Right atrium auricular region (tissue), 2 donors: ENCODE measurements at regions not wholly inside any gene's neighbourhood (a gene's known extent, or its start where the extent isn't known, plus 50 kb on each side); places are given as distances from the start of the nearest gene placed in this dataset.

Experiments used
- DNase-seq: peaks from one replicate; pipeline ENCODE4 v3.0.0-alpha.2; 2019; ENCODE audit warnings: low spot score
- H3K27ac ChIP-seq, 2 donors: fragments of 200-600 bp; sonication (generic); 1 replicate in 1 of 2; 2 replicates in 1 of 2; pipeline ENCODE4 v1.5.1; 2016 to 2019
- H3K27me3 ChIP-seq, 2 donors: fragments of 200-600 bp; sonication (generic); one replicate each; pipeline versions ENCODE4 v1.5.1 to v1.6.0; 2017 to 2019
- H3K36me3 ChIP-seq: fragments of 200-600 bp; sonication (generic); one replicate; pipeline ENCODE4 v1.5.1; 2016
- H3K4me1 ChIP-seq, 2 donors: fragments of 200-600 bp; sonication (generic); one replicate each; pipeline versions ENCODE4 v1.5.1 to v1.6.0; 2017 to 2019
- H3K4me3 ChIP-seq, 2 donors: fragments of 200-600 bp; sonication (generic); 1 replicate in 1 of 2; 2 replicates in 1 of 2; pipeline ENCODE4 v1.5.1; 2017 to 2019; ENCODE audit warnings: mild to moderate bottlenecking in 1 of 2, moderate library complexity in 1 of 2
- H3K9me3 ChIP-seq, 2 donors: fragments of 200-600 bp; sonication (generic); one replicate each; pipeline ENCODE4 v1.5.1; 2019
- TF ChIP-seq, protein P1 (sequence below), 2 donors: fragments of 200-600 bp; sonication (generic); IDR thresholded peaks; one replicate each; pipeline ENCODE4 v1.5.1; 2019; ENCODE audit warnings: antibody characterized with exemption in 2 of 2

DNA sequence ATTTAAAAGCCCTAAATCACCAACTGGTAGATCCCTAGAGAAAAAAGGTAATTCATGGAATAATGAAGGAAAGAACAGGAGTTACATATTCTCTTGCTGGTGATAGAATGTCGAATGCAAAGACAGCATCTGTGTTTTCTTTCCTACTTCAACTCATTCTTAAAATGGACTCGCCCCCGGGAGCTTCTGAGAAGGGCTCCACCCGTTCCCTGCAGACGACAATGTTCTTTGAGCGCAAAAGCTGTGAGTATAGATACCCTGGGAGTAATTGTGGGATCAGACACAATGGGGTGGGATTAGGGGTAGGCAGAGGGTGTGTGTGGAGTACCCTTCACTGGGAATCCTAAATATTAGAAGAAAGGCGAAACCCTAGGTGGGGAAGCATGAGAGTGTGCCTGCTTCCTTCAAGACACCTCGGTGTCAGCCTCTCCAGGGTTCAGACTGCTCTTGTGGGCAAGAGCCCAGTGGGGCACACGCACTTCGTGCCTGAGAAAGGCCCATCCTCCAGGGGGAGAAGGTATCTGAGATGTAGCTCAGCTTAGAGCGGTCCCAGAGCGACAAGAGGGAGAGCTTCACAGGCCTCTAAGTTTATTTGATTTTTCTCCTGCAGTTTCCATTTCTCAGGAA is 123.3 kb upstream of the DPYD start:
- H3K4me3 ChIP-seq: no peak overlapping the region
- peaks cover 20 to 30% of the 10 kb centered on the region in 2 donors for H3K27me3 ChIP-seq
- DNase-seq: no peak
- H3K27ac ChIP-seq: no peak overlapping the region
- peaks cover 0 to 19% of the 10 kb centered on the region in 2 donors for H3K4me1 ChIP-seq
- H3K9me3 ChIP-seq: no peaks in the 10 kb centered on the region
- TF ChIP-seq, protein P1, sequence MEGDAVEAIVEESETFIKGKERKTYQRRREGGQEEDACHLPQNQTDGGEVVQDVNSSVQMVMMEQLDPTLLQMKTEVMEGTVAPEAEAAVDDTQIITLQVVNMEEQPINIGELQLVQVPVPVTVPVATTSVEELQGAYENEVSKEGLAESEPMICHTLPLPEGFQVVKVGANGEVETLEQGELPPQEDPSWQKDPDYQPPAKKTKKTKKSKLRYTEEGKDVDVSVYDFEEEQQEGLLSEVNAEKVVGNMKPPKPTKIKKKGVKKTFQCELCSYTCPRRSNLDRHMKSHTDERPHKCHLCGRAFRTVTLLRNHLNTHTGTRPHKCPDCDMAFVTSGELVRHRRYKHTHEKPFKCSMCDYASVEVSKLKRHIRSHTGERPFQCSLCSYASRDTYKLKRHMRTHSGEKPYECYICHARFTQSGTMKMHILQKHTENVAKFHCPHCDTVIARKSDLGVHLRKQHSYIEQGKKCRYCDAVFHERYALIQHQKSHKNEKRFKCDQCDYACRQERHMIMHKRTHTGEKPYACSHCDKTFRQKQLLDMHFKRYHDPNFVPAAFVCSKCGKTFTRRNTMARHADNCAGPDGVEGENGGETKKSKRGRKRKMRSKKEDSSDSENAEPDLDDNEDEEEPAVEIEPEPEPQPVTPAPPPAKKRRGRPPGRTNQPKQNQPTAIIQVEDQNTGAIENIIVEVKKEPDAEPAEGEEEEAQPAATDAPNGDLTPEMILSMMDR (IDR thresholded peaks at IDR 0.05): no peak
- no peaks in the 10 kb centered on the region for H3K36me3 ChIP-seq

DNA sequence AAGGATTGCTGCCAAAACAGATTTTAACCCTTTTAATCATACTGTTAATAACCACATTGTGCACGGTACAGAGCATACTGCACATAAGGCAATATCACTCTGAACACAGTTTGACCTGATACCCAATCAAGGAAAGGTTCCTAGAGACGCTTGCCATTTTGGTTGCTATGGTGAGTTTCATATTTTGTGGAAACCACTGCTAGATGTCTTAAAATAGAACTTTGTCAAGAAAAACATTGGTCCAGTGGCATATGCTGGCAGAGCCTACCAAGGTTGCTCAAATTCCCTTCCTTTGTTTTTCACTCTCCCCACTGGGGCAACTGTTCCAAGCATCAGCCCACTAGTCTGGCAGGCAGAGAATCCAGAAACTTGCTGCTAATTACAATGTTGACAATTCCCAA is 114.8 kb upstream of the DPYD start:
- H3K27me3 ChIP-seq: no peaks in the 10 kb centered on the region

DNA sequence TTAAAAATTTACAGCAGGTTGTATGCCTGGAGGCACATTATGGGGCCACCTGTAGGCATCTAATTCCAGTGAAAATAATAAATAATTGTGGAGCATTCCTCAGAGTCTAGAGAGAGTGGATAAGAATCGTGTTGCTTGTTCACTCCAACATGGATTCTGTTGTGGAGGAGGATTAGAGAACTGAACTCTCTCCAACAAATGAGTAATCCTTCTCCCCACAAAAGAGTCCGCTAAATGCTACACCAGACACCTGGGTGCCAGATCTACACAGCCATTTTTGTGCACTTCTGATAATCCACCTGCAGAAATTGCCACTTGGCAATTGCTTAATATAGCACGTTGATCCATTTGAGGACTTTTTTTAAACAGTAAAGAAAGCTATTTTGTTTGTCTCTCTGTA is 113.7 kb upstream of the DPYD start:
- no peaks in the 10 kb centered on the region for H3K4me1 ChIP-seq

More for the DNA sequence above, 114.8 kb upstream of the DPYD start:
- H3K36me3 ChIP-seq: no peaks in the 10 kb centered on the region
- TF ChIP-seq, protein P1 (IDR thresholded peaks at IDR 0.05): no peak
- H3K9me3 ChIP-seq: no peaks in the 10 kb centered on the region
- DNase-seq: no peak
- no peaks in the 10 kb centered on the region for H3K4me1 ChIP-seq
- H3K27ac ChIP-seq: no peak overlapping the region
- H3K4me3 ChIP-seq: no peak overlapping the region

DNA sequence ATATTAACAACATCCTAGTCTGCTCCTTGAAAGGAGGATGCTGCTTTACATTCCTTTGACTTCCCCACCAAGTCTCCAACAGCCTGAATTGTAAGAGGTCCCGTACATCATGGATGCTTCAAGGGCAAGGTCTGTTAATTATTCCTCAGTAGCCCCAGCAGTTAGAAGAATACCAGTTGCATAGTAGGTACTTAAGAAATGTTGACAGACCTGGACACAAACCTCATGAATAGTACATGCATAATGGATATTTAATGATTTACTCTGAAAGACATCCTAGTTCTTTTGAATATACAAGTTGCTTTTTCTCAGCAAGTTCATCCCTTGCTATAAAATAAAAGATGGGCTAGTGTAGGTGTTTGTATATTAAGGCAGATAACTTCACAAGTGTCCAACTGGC is 112.1 kb upstream of the DPYD start:
- no peak overlapping the region for H3K27ac ChIP-seq
- no peak for DNase-seq
- TF ChIP-seq, protein P1 (IDR thresholded peaks at IDR 0.05): no peak

More for the DNA sequence above, 113.7 kb upstream of the DPYD start:
- Histone ChIP-seq H3K27me3 (no peaks in the 10 kb centered on the region), H3K9me3 (no peaks in the 10 kb centered on the region), H3K4me3 (no peak overlapping the region), H3K27ac (no peak overlapping the region), H3K36me3 (no peaks in the 10 kb centered on the region)
- no peak for DNase-seq
- TF ChIP-seq, protein P1 (IDR thresholded peaks at IDR 0.05): no peak

DNA sequence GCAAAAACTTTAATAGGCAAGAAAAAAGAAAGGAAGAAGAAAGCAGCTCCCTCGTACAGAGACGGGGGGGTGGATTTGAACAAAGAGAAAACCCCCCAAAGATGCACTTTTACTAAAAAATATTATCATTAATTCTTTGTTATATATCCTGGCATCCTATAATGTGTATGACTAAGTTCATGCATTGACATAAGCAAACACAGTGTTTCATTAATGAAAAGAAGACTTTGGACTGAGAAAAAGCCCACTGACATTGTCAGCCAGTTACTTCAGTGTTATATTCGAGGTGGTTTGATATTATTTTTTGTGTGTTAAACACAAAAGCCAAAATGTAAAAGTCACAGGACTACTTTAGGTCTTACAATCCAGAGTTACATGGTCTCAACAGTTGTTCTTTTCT is 110.1 kb upstream of the DPYD start:
- Histone ChIP-seq H3K36me3 (no peaks in the 10 kb centered on the region), H3K27ac (no peak overlapping the region), H3K4me1 (no peaks in the 10 kb centered on the region), H3K4me3 (no peak overlapping the region), H3K9me3 (no peaks in the 10 kb centered on the region), H3K27me3 (no peaks in the 10 kb centered on the region)
- TF ChIP-seq, protein P1 (IDR thresholded peaks at IDR 0.05): no peak
- no peak for DNase-seq

More for the DNA sequence above, 112.1 kb upstream of the DPYD start:
- no peaks in the 10 kb centered on the region for H3K9me3 ChIP-seq
- H3K4me1 ChIP-seq: no peaks in the 10 kb centered on the region
- H3K27me3 ChIP-seq: no peaks in the 10 kb centered on the region
- no peaks in the 10 kb centered on the region for H3K36me3 ChIP-seq
- H3K4me3 ChIP-seq: no peak overlapping the region

DNA sequence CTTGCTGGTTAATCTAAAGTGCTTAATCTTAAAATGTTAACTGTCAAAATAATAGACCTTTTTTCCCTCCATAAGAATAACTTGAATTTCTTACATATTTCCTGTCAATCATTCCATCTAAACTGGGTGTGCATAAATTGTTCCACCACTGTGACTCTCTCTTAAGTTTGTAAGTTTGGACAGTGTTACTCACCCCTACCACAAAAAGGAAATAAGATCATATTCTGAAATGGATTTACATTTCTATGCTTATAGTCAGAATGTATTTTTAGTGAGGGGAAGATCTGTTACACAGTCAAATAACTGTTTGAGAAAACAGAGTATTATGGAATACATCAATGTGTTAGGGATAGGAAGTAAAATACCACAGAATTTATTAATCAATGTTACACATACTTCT is 109.6 kb upstream of the DPYD start:
- Histone ChIP-seq H3K36me3 (no peaks in the 10 kb centered on the region), H3K4me1 (no peaks in the 10 kb centered on the region), H3K4me3 (no peak overlapping the region), H3K27me3 (no peaks in the 10 kb centered on the region), H3K27ac (no peak overlapping the region), H3K9me3 (no peaks in the 10 kb centered on the region)
- TF ChIP-seq, protein P1 (IDR thresholded peaks at IDR 0.05): no peak
- DNase-seq: no peak
